ENCODE measurements at regions not wholly inside any gene's neighbourhood (a gene's known extent, or its start where the extent isn't known, plus 50 kb on each side); places are given as distances from the start of the nearest gene placed in this dataset.

DNA sequence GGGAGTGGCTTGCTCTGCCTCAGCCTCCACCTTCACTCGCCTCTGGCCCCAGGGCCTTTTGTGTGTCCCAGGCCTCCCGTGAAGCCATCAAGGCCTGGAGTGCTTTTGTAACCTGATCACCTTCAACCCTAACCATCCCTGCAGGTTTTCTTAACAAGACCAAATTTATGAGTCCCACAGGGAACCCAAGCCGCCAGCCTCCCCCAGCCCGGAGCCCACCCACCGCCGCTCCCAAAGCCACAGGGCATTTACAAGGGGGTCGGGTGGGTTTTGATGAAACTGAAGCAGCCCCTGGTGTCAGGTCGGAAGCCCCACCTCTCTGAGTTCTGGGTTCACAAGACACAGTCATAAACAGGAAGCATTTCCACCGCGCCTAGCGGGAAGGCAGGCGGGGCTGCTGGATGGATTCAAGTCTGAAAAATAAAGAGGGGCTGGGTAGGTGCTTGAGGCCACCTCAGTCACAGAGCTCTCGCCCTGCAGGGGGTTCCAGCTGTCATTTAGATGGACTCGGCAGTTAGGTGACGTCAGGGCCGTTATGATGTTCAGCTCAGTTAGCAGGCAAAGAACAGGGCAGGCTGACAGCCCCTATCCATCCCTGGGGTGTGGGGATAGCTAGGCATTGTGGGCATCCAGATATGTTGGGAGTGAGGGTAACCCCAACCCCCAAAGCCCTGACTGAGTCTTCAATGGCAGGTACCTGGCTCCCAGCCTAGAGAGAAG is 128.5 kb downstream of the BCOR start:
- H3K9me3 Mint-ChIP-seq, result peaks cover 6% of the 10 kb centered on the region; the same call in 1 of the 2 replicates
- peaks cover 6% of the 10 kb centered on the region for H3K36me3 Mint-ChIP-seq (ENCODE audit: low read depth)
- TF ChIP-seq, protein P1, sequence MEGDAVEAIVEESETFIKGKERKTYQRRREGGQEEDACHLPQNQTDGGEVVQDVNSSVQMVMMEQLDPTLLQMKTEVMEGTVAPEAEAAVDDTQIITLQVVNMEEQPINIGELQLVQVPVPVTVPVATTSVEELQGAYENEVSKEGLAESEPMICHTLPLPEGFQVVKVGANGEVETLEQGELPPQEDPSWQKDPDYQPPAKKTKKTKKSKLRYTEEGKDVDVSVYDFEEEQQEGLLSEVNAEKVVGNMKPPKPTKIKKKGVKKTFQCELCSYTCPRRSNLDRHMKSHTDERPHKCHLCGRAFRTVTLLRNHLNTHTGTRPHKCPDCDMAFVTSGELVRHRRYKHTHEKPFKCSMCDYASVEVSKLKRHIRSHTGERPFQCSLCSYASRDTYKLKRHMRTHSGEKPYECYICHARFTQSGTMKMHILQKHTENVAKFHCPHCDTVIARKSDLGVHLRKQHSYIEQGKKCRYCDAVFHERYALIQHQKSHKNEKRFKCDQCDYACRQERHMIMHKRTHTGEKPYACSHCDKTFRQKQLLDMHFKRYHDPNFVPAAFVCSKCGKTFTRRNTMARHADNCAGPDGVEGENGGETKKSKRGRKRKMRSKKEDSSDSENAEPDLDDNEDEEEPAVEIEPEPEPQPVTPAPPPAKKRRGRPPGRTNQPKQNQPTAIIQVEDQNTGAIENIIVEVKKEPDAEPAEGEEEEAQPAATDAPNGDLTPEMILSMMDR (IDR thresholded peaks at IDR 0.05), result no peak
- no peak overlapping the region for H3K27ac Mint-ChIP-seq
- H3K27me3 Mint-ChIP-seq (ENCODE audit: insufficient read depth), result peaks cover 4% of the 10 kb centered on the region; the same call in 1 of the 2 replicates
- H3K4me1 Mint-ChIP-seq (ENCODE audit: low read depth), result peaks cover 17% of the 10 kb centered on the region
- no peak for DNase-seq
- H3K4me3 Mint-ChIP-seq, result no peak overlapping the region

DNA sequence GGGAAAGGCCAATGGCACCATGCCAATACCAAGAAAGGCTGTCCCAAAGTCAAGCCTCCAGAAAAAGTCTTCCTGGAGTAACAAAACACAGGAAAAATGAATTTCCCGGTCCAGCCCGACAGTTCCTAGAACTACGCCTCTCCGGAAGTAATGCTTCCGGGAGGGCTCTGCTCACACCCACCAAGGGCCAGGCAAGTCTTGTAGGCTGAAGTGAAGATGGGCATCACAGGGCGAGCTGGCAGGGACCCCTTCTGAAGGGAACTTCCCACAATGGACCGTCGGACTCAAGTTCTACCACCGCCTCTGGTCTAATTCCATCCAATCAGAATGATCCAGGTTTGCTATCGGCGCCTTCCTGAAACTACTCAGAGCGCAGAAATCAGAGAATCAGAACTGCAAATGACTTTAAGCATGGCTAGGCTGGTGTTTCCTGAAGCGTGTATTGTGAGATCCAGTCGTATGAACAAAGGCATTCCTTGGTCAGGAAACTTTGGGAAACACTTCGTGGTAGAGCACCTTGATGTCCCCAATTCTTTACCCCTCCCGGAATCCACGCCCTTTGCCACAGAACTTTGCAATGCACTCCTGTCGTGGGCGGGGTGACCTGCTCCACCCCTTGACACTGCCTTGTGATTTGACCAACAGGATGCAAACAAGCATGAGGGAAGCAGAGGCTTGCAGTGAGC is 127.8 kb downstream of the BCOR start:
- peaks cover 17% of the 10 kb centered on the region for H3K4me1 Mint-ChIP-seq (ENCODE audit: low read depth)
- TF ChIP-seq, protein P1 (IDR thresholded peaks at IDR 0.05), result no peak
- no peak for DNase-seq
- peaks cover 4% of the 10 kb centered on the region; the same call in 1 of the 2 replicates for H3K27me3 Mint-ChIP-seq (ENCODE audit: insufficient read depth)
- H3K9me3 Mint-ChIP-seq, result peaks cover 6% of the 10 kb centered on the region; the same call in 1 of the 2 replicates
- H3K4me3 Mint-ChIP-seq, result no peak overlapping the region
- H3K27ac Mint-ChIP-seq, result no peak overlapping the region
- H3K36me3 Mint-ChIP-seq (ENCODE audit: low read depth), result peaks cover 6% of the 10 kb centered on the region

DNA sequence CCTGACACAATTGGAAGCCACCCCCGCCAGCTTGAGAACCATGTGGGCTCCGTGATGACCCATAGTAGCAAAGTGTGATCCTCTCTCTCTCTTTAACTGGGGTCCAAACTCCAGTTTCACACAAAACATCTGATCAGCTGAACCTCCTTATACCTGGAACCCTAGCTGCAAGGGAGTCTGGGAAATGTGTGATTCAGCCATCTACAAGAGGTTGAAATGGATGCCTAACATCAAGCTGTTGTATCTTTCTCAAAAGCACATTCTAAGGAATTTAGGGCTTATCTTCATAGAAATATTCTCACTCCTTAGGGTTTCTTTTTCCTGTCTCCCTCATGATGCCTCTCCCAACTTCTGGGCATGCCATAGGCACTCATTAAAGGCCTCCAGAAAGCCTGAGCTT is 126.0 kb downstream of the BCOR start:
- DNase-seq, result no peak
- Mint-ChIP-seq H3K27me3 (ENCODE audit: insufficient read depth) (peaks cover 2% of the 10 kb centered on the region; the same call in 1 of the 2 replicates), H3K36me3 (ENCODE audit: low read depth) (peaks cover 6% of the 10 kb centered on the region), H3K4me3 (no peak overlapping the region), H3K9me3 (peaks cover 6% of the 10 kb centered on the region; the same call in 1 of the 2 replicates), H3K4me1 (ENCODE audit: low read depth) (peaks cover 17% of the 10 kb centered on the region), H3K27ac (peak overlapping the region; percentile 69)
- TF ChIP-seq, protein P1 (IDR thresholded peaks at IDR 0.05), result no peak

DNA sequence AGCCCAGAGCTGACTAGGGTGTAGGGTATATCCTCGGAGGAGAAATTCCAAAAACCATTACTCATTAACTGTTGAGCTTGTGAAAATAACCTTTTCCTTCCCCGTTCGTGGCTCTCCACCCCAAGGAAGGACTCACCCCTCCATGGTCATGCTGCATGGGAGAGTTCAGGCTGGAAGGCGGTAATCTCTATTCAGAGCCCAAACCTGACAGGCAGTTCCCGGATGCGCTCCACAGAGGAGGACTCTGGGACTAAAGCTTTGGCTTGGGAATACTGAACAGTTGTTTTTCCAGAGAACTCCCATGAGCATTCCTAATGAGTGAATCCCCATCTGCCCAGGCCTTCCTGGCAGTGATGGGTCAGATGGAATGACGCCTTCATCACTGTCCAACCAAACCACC is 125.4 kb downstream of the BCOR start:
- peak; percentile 44 for DNase-seq
- Mint-ChIP-seq H3K9me3 (peaks cover 6% of the 10 kb centered on the region; the same call in 1 of the 2 replicates), H3K36me3 (ENCODE audit: low read depth) (peaks cover 6% of the 10 kb centered on the region), H3K4me1 (ENCODE audit: low read depth) (peaks cover 14% of the 10 kb centered on the region), H3K27me3 (ENCODE audit: insufficient read depth) (peaks cover 1% of the 10 kb centered on the region; the same call in 1 of the 2 replicates), H3K27ac (peak overlapping the region; percentile 69), H3K4me3 (no peak overlapping the region)
- TF ChIP-seq, protein P1 (IDR thresholded peaks at IDR 0.05), result no peak

DNA sequence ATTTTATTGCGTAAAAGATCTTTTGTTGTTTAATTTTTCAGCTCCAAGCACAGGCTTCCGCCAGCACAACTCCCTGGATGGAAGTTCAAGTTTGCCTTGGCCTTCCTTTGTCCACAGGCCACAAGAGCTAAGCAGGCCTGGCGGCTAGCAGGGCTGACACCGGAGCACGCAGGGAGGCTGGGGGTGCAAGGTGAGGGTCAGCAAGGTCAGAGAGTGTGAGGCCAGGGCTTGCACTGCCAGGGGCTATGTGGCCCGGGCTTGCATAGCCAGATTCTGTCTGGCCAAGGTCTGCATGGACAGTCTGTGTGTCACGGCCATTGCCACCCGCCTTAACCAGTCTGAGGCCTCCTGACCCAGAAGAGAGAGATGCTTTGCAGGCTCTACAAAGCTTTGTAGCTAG is 123.9 kb downstream of the BCOR start:
- no peak overlapping the region for H3K27ac Mint-ChIP-seq
- no peaks in the 10 kb centered on the region for H3K27me3 Mint-ChIP-seq (ENCODE audit: insufficient read depth)
- no peak overlapping the region for H3K4me3 Mint-ChIP-seq
- peaks cover 6% of the 10 kb centered on the region; the same call in 1 of the 2 replicates for H3K9me3 Mint-ChIP-seq
- peaks cover 11% of the 10 kb centered on the region for H3K4me1 Mint-ChIP-seq (ENCODE audit: low read depth)
- TF ChIP-seq, protein P1 (IDR thresholded peaks at IDR 0.05), result no peak
- peaks cover 6% of the 10 kb centered on the region for H3K36me3 Mint-ChIP-seq (ENCODE audit: low read depth)
- DNase-seq, result no peak

Data from HFFc6 (cell line).